HPDE6-E6E7 (cell line): ENCODE measurements at regions not wholly inside any gene's neighbourhood (a gene's known extent, or its start where the extent isn't known, plus 50 kb on each side); places are given as distances from the start of the nearest gene placed in this dataset.

Experiments used
- DNase-seq: peaks from one replicate; pipeline ENCODE4 v3.0.0; 2011; ENCODE audit warnings: missing footprints; ENCODE audit errors: extremely low spot score

DNA sequence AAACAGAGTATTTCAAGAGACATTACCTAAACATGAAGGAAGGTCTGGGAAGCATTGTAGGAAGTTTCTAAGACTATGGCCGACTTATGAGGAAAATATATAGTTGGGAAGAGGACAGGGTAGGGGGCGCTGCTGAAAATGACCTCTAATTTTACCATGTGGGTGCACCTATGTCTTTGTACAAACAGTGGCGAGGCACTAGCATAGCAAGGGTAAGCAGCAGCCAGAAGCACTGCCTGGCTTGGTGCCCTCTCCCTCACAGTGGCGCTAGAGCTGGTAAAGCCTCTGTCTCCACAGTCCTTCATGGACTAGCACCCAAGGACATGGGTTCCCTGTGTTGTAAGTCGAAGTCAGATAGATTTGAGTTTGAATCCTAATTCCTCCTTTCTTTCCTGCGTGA lies 461.2 kb downstream of the INHBA start:
- no peak for DNase-seq

DNA sequence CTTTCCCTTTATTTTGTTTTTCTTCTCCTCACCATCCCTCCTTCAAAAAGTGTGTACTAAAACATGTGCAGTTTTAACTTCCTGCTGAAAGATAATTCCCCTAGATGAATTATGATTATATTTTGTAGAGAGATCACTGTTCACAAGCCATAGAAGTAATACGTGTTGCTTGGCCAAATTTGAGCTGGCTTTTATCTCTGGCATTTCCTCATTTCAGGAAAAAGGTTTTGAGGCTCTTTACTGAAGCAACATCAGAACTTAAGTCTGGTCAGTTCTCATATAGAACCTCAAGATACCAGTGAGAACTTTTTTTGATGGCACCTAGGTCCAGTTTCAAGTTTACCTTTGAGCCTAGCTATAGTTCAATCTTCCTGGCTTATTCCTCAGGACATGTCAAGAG lies 463.3 kb downstream of the INHBA start:
- DNase-seq: no peak

- DNase-seq: no peak
These were observed 464.0 kb downstream of the INHBA start for GRCh38 chr7:41238851-41239331.

GRCh38 chr7:41237956-41238355 lies 464.9 kb downstream of the INHBA start:
- DNase-seq: no peak

DNA sequence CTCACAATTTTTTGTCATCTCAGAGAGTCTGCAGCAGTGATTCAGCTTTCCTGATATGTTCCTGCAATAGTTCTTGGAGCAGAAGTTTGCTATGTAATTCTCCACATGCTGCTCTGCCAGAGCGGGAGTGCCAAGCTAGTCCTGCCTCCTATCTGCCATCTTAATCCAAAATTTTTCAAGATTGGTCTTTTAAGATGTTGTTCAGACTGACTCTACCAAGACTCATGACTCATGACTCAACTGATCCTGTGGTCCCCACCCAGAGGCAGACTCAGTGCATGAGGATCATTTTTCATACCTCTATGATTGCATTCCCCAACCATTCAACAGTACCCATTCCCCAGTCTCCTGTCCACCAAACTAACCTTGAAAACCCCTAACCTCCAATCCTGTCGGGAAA lies 470.8 kb downstream of the INHBA start:
- no peak for DNase-seq

GRCh38 chr7:41224063-41224763 lies 478.7 kb downstream of the INHBA start:
- peak; percentile 89 for DNase-seq

- DNase-seq: no peak
These were observed 480.1 kb downstream of the INHBA start for GRCh38 chr7:41222746-41223145.

GRCh38 chr7:41220266-41220665 lies 482.6 kb downstream of the INHBA start:
- no peak for DNase-seq

- no peak for DNase-seq
These were observed 483.6 kb downstream of the INHBA start for GRCh38 chr7:41219276-41219675.

DNA sequence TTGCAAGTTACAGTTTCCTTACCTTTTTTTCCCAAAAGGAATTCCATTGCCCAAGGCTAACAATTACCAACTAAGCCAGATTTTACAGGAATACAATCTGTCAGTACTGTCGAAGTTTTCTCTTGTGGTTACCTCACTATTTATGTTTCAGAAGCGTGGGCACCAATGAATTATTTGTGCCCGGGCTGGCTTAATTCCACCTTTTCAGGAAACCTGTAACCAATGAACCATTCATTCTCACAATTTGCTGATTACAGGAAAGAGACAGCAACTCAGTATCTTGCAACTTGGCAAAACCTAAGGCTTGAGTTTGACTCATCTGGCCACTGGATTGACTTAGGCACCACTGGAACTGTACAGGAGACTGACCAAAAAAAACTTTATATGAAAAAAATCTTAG lies 485.6 kb downstream of the INHBA start:
- DNase-seq: no peak

- DNase-seq: no peak
These were observed 495.7 kb downstream of the INHBA start for GRCh38 chr7:41207141-41207540.

GRCh38 chr7:41206267-41206666 lies 496.6 kb downstream of the INHBA start:
- no peak for DNase-seq

- no peak for DNase-seq
These were observed 497.3 kb downstream of the INHBA start for GRCh38 chr7:41205600-41205999.

GRCh38 chr7:41203542-41203941 lies 499.3 kb downstream of the INHBA start:
- no peak for DNase-seq

DNA sequence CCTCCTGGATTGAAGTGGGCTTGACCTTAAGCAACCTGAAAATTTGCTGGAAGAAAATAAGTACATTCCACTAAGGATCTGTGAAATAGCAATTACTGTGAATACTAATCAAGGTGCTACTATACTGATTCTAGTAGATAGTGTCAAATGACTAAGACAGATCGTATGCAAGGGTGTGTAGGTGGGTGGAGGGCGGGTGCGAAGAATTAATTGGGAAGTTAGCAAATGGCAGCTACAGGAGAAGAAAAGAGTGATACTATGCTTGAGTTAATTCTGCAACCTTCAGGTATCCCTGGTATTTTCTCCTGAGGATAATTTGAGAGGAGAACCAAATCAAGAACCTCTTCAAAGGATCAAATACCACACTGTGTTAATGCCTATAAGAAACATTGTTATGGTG lies 501.9 kb downstream of the INHBA start:
- no peak for DNase-seq

DNA sequence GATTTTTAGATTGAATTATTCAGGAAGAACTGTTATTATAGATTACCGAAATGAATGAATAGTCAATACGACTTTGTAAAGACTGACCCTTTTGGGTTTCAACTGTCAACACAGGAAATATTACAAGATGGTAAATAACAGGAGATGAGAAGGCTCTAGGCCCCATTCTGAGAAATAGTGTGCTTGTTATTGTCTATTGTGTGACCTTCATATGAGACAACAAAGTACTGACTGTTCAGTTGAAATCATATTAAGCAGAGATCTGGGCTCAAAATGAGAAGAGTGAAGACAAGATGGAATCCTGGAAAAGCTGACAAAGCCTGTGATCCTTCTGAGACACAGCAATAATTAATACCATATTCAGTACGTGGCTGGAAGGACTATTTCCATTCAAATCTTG lies 503.8 kb downstream of the INHBA start:
- no peak for DNase-seq

DNA sequence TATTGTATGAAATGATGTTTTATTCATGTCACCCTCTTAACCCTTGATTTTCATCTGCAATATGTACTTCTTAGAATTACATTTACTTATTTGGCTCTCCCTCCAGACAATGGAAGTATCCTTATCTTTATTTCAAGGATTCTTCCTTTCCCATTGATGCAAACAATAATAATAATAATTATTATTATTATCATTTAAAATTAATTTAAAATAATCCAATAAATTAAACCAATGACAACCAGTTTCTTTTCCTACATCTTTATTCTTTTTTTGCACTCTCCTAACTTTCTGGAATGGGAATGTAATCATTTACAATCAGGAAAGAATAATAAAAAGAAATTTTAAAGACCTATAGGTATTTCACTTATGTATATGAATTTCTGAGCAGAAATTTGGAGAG lies 504.4 kb downstream of the INHBA start:
- DNase-seq: no peak

DNA sequence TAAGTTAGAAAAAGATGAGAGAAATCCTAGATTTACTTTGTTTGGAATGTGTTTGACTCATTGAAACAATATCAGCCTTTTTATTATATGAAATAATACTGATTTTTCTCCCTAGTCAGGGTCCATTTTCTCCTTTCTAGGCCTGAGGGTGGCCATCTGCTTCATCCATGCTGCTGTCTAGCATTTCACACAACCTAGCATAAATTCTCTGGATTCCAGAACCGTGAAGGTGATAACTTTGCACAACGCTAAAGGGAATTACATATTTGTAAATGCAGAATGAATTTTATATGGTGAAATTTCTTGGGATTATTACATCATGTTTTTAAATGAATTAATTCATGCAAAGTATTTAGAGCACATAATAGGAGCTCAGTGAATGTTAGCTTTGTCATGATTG lies 505.1 kb downstream of the INHBA start:
- no peak for DNase-seq

GRCh38 chr7:41193738-41194282 lies 509.1 kb downstream of the INHBA start:
- no peak for DNase-seq

GRCh38 chr7:41190581-41190980 lies 512.3 kb downstream of the INHBA start:
- DNase-seq: no peak

- DNase-seq: peak; percentile 61
These were observed 513.0 kb downstream of the INHBA start for GRCh38 chr7:41189866-41190265.

DNA sequence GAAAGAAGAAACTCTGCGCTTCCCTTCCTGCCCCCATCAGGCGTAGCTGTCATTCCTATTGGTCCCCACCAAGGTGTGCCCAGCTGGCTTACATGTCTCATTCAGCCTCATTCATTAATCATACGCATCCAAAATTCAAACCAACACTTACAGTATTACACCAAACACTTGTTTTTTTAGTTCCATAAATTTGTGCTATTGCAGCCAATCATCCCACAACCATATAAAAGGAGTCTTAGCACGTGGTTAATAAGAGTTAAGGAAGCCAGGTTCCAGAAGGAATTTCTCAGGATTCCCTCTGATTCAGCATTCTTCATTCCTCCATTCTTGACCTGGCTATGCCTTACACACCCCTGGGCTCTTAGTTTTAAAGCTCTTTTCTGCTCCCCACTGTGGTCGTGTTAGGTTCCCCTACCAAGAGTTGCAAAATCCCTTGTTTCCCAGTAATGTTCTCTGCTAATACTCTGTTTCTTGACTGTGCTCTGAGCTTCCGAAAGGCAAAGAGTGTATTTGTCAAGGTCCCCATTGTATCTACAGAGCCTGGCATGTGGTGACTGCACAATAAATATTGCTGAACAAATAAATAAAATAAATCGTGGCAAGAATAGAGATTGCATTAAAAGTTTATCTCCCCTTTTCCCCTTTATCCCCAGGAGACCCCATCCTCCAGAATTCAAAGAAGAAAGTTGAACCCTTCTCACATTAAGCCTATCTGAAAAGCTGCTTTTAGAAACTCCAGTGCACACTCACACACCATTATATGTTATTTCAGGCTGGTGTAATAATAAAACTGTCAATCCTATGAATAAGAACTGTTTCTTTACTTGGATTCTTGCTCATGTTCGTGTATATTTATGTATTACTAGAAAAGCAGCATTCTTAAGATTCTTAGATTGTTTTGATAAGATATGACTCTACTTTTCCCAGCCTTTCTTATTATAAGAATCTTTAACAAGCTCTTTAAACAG lies 514.4 kb downstream of the INHBA start:
- DNase-seq: peak; percentile 55

DNA sequence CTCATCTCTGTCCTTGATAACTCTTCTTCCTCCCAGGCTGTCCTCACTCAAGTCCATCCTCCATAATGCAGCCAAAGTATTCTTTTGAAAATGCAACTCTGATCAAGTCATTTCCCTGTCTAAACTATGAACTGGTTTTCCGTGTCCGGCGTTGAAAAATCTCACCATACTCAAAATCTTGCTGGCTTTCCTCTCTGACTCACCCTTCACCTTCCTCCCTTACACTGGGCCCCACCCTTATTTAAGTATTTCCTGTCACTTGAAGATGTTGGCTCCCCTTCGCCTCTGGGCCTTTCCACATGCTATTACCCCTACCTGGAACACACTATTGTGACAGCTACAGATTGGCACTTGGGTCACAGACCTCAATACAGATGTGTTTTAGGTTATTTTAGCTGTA lies 515.6 kb downstream of the INHBA start:
- DNase-seq: peak; percentile 46
